Fibroblast of the aortic adventitia (primary cell): ENCODE measurements at regions not wholly inside any gene's neighbourhood (a gene's known extent, or its start where the extent isn't known, plus 50 kb on each side); places are given as distances from the start of the nearest gene placed in this dataset.

Experiments
- DNase-seq: peaks from one replicate; pipeline ENCODE4 v3.0.0-alpha.2; 2010; ENCODE audit warnings: low read depth
- H3K4me3 ChIP-seq: 2 replicates; pipeline ENCODE4 v1.5.1; 2011; ENCODE audit warnings: low read depth, mild to moderate bottlenecking, control low read depth, low read length, moderate library complexity
- TF ChIP-seq, protein P1 (sequence below): IDR thresholded peaks from 2 replicates; pipeline ENCODE4 v1.5.1; 2011; ENCODE audit warnings: mild to moderate bottlenecking, low read length, control low read depth, inconsistent platforms; ENCODE audit not compliant: insufficient read depth

DNA sequence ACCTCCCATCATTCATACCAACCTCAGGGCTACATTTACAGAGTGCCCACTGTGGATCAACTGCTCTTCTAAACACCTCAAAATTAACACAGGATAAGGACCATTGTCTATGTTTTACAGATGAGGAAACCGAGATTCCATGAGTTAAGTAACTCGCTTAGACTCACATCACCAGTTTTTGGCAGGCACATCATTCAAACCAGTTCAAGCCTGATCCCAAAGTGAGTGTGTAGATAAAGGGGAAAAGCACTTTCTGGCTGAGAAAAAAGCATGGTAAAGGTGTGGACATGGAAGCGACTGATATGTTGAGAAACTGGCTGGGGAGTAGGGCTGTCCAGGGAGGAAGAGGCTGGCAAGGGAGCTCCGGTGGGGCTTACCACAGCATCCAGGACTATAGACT lies 193.7 kb upstream of the RORA start:
- DNase-seq: no peak
- no peak overlapping the region for H3K4me3 ChIP-seq
- TF ChIP-seq, protein P1, sequence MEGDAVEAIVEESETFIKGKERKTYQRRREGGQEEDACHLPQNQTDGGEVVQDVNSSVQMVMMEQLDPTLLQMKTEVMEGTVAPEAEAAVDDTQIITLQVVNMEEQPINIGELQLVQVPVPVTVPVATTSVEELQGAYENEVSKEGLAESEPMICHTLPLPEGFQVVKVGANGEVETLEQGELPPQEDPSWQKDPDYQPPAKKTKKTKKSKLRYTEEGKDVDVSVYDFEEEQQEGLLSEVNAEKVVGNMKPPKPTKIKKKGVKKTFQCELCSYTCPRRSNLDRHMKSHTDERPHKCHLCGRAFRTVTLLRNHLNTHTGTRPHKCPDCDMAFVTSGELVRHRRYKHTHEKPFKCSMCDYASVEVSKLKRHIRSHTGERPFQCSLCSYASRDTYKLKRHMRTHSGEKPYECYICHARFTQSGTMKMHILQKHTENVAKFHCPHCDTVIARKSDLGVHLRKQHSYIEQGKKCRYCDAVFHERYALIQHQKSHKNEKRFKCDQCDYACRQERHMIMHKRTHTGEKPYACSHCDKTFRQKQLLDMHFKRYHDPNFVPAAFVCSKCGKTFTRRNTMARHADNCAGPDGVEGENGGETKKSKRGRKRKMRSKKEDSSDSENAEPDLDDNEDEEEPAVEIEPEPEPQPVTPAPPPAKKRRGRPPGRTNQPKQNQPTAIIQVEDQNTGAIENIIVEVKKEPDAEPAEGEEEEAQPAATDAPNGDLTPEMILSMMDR: no peak

DNA sequence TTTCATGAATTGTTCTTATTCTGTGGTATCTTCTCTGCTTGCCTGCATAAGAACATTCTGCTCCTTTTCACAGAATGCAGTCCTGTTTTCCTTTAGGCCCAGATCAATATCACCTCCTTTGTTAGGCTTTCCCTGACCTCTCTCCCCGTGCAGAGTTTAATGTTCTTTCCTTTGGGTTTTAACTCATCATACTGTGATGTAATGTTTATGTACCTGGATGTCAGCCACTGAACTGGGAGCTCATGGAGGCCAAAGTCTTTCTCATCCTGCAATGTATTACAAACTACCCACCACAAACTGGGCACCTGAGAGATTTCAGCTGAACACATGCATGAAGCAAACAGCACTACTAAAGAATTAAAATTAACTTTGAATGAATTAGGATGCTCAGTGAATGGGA lies 192.8 kb upstream of the RORA start:
- DNase-seq: no peak
- H3K4me3 ChIP-seq: no peak overlapping the region
- TF ChIP-seq, protein P1: no peak

DNA sequence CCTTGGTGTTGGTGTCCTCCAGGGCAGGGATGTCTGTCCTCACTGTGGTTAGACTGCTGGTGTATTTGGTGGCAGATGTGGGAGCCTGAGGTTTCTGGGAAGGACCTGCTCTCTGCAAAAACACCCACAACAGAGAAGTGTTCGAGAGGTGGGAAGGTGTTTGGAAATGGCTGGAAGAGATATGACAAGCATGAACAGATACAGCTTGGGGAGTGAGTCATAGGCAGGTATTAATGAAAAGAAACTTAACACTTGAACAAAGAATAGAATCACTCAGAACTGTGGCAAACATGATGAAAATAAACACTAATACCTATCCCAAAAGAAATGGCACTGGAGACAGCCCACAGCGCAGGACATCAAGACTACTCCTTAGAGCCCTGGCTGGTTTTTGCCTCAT lies 192.4 kb upstream of the RORA start:
- no peak for DNase-seq
- TF ChIP-seq, protein P1: no peak
- H3K4me3 ChIP-seq: no peak overlapping the region

DNA sequence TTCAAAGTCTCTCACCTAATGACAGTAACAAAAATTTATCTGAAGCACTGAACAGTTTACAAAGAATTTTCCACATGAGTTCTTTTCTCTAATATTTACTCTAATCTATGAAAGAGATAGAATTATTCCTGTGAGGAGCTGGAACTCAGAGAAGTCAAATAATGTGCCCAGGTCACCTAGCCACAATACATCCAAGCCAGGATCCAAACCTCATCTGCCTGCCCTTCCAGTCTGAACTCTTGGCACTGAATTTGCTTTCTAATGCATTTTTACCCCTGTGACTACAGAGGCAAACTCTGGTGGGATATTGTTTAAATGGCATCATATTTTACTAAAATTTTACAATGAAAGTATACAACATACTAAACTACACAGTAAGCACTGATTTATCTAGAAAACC lies 191.4 kb upstream of the RORA start:
- no peak for DNase-seq
- TF ChIP-seq, protein P1: no peak
- no peak overlapping the region for H3K4me3 ChIP-seq

DNA sequence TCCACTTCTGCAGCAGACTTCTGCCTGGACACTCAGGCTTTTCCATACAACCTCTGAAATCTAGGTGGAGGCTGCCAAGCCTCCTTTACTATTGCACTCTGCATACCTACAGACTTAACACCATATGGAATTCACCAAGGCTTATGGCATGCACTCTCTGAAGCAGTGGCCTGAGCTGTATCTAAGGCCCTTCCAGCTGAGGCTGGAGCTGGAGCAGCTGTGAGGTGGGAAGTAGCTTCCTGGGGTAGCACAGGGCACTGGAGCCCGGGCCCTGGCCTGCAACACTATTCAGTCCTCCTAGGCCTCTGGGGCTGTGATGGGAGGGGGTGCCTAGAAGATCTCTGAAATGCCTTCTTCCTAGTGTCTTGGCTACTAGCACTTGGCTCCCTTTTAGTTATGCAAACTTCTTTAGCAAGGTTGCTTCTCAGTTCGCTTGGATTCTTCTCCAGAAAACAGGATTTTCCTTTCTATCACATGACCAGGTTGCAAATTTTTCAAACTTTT lies 186.6 kb upstream of the RORA start:
- H3K4me3 ChIP-seq: no peak overlapping the region
- TF ChIP-seq, protein P1: no peak
- DNase-seq: no peak

DNA sequence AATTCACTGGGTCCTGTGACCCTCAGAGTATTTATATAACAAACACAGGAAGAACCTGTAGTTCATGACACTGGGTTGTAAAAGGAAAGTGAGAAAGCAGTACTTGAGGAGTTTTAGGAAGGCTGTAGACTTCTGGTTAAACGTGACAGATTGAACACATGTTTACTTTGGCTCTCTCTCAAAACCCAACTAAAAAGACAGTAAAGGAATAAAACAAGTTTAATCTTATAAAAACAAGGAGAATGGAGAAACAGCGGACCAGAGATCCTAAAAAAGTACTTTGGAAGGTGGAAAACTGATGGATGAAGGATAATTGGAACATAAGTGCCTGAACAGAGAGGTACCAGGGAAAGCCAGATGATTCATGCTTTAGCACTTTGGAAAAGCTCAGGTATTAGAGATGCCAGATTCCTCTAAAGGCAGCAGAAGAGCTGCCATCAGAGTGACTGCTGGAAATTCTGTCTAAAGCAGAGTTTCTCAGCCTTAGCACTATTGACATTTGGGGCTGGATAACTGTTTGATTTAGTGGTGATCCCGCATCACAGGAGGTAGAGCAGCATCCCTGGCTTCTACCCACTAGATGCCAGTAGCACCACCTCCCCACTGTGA lies 182.9 kb upstream of the RORA start:
- H3K4me3 ChIP-seq: no peak overlapping the region
- no peak for DNase-seq
- TF ChIP-seq, protein P1: no peak

DNA sequence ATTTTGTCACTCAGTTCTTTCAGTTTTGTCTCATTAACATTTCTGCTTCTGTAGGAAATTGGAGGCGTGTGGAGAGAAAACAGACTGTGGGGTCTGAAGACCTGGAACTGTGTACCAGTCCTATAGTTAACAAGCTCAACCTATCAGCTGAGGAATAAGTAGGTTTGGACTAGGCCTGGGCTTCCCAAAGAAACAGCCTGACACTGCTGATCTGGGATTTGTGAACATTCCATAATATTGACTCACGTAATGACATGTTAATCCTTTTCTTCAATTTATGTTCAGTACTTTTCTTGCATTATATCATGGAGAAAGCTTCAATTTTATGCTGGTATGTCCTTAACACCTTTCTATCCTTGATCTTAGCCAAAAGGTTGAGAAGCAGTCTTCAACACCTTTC lies 181.6 kb upstream of the RORA start:
- TF ChIP-seq, protein P1: no peak
- H3K4me3 ChIP-seq: no peak overlapping the region
- no peak for DNase-seq
